Effector memory CD8-positive, alpha-beta T cell (primary cell): ENCODE measurements at regions not wholly inside any gene's neighbourhood (a gene's known extent, or its start where the extent isn't known, plus 50 kb on each side); places are given as distances from the start of the nearest gene placed in this dataset.

ENCODE experiments used
- ATAC-seq: fragments of 150-1000 bp; cut with Tn5 transposase; replicated peaks from 2 replicates; pipeline ENCODE4 v1.10.0; 2021; ENCODE audit warnings: mild to moderate bottlenecking, moderate library complexity
- DNase-seq, 3 experiments: peaks; one replicate each; pipeline ENCODE4 v3.0.0; 2021
- H3K27ac Mint-ChIP-seq, 2 donors: one replicate each; pipeline ENCODE4 v1.8.0; 2022; ENCODE audit warnings: mild to moderate bottlenecking in 2 of 2, mixed read lengths in 2 of 2, moderate library complexity in 2 of 2
- H3K27me3 Mint-ChIP-seq, 2 donors: one replicate each; pipeline ENCODE4 v1.8.0; 2022; ENCODE audit warnings: mixed read lengths in 2 of 2
- H3K36me3 Mint-ChIP-seq: one replicate; pipeline ENCODE4 v1.8.0; 2022; ENCODE audit warnings: mild to moderate bottlenecking, moderate library complexity, mixed read lengths; ENCODE audit not compliant: insufficient read depth
- H3K4me1 Mint-ChIP-seq, 2 donors: one replicate each; pipeline ENCODE4 v1.8.0; 2022; ENCODE audit warnings: low read depth in 2 of 2, mixed read lengths in 2 of 2
- H3K4me3 Mint-ChIP-seq, 2 donors: one replicate each; pipeline ENCODE4 v1.8.0; 2022; ENCODE audit warnings: mild to moderate bottlenecking in 2 of 2, mixed read lengths in 2 of 2, moderate library complexity in 2 of 2
- H3K9me3 Mint-ChIP-seq, 2 donors: one replicate each; pipeline ENCODE4 v1.8.0; 2022; ENCODE audit warnings: mixed read lengths in 2 of 2

DNA sequence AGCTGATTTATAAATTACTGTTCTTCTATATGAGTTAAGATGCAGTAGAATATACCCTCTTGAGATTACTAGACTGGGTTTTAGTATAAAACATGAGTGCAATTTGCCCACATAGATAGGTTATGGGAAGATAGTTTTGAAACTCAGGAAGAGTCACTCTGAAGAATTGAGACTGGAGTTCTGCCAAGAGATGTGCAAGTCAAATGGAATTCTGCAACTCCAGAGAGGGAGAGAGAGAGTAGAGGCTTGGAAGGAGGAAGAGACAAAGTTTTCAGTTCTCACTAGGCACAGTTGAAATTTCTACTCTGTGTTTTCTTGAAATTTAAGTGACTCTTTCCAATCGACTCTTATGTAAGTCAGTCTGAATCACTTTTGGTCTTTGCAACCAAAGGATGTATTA lies 878.8 kb downstream of the TSN start:
- DNase-seq (no peak), ATAC-seq (no peak)
- no peaks in the 10 kb centered on the region for H3K27me3 Mint-ChIP-seq
- peaks cover 3 to 7% of the 10 kb centered on the region in 2 donors for H3K9me3 Mint-ChIP-seq
- no peak overlapping the region for H3K4me3 Mint-ChIP-seq
- no peaks in the 10 kb centered on the region for H3K4me1 Mint-ChIP-seq
- no peaks in the 10 kb centered on the region for H3K36me3 Mint-ChIP-seq
- no peak overlapping the region for H3K27ac Mint-ChIP-seq

DNA sequence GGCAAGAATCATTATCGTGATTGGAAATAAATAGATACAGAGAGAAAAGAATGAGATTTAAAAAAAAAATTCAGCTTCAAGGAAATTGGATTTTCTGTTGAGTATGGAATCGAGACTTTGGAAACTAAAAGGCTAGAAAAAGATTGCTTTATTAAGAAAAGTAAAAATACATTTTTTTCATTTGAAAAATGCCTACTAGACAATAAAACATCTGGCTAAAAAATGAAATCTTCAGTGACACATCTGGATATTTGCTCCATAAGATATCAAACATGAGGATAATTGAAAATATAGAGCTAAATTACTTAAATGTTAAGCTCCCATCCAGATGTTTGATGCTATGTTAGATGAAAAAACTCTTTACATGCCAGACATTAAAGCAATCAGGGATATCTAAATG lies 879.5 kb downstream of the TSN start:
- Mint-ChIP-seq H3K27ac (no peak overlapping the region), H3K4me3 (no peak overlapping the region)
- ATAC-seq: no peak

DNA sequence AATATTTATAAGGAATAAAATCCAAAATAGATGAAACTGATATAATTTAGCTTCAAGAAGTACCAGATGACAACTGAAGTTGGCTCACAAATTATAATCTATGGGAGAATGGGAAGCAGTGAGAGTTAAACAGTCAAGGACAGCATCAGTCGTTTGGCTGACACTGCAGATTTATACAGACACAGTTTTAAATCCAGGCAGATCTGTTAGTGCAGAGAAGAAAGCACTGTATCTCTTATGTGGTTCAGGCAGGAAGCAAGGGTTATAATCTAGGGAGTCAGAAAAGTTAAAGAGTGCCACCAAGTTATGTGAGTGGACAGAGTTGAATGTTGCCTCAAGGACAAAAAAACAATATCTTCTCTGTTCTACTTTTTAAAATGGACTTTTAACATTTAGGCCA lies 880.2 kb downstream of the TSN start:
- DNase-seq (no peak), ATAC-seq (no peak)
- Mint-ChIP-seq H3K27me3 (no peaks in the 10 kb centered on the region), H3K36me3 (no peaks in the 10 kb centered on the region), H3K4me3 (no peak overlapping the region), H3K27ac (no peak overlapping the region), H3K4me1 (no peaks in the 10 kb centered on the region), H3K9me3 (peaks cover 2 to 7% of the 10 kb centered on the region in 2 donors)

More for the DNA sequence above, 879.5 kb downstream of the TSN start:
- Mint-ChIP-seq H3K9me3 (peaks cover 3 to 7% of the 10 kb centered on the region in 2 donors), H3K36me3 (no peaks in the 10 kb centered on the region), H3K4me1 (no peaks in the 10 kb centered on the region), H3K27me3 (no peaks in the 10 kb centered on the region)
- DNase-seq: no peak

DNA sequence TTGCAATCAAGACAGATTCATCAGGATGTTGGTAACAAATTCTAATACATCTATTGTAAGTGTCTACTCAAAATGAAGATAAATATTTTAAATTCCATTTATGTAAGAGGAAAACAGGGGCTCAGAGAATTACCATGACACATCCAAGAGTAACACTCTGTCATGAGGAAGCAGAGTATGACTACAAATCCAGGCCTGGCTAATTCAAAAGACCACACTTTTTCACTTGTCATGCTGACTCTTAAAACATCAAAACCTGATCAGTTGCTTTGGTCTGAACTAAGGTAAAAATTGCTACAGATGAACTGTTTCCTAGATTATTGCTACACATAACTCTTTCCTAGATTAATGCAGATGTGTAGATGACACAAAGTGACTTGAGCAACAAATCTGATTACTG lies 880.6 kb downstream of the TSN start:
- no peak overlapping the region for H3K4me3 Mint-ChIP-seq
- no peak for ATAC-seq
- H3K9me3 Mint-ChIP-seq: peaks cover 2 to 7% of the 10 kb centered on the region in 2 donors
- H3K36me3 Mint-ChIP-seq: no peaks in the 10 kb centered on the region
- H3K27me3 Mint-ChIP-seq: no peaks in the 10 kb centered on the region
- H3K4me1 Mint-ChIP-seq: no peaks in the 10 kb centered on the region
- no peak for DNase-seq
- no peak overlapping the region for H3K27ac Mint-ChIP-seq

DNA sequence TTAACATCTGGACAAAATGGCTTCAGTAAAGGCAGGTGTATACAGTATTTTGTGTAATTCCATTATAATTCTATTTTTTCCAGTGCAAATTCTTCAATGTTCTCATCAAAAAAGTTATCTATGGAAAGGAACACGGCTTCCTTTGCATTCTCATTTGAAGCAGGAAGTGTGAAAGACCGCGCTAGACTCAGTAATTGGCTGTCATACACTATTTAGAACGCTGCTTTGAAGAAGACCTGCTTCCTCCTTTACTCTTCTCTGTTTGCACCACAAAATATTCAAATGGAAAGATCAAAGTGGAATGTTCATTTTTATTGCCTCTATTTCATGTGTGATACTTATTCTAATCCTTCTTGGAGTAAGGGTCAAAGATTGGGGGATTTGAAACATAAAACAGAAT lies 883.7 kb downstream of the TSN start:
- ATAC-seq (no peak), DNase-seq (no peak)
- H3K36me3 Mint-ChIP-seq: no peaks in the 10 kb centered on the region
- no peaks in the 10 kb centered on the region for H3K4me1 Mint-ChIP-seq
- H3K27me3 Mint-ChIP-seq: no peaks in the 10 kb centered on the region
- no peak overlapping the region for H3K27ac Mint-ChIP-seq
- H3K4me3 Mint-ChIP-seq: no peak overlapping the region
- H3K9me3 Mint-ChIP-seq: peaks cover 0 to 5% of the 10 kb centered on the region in 2 donors

DNA sequence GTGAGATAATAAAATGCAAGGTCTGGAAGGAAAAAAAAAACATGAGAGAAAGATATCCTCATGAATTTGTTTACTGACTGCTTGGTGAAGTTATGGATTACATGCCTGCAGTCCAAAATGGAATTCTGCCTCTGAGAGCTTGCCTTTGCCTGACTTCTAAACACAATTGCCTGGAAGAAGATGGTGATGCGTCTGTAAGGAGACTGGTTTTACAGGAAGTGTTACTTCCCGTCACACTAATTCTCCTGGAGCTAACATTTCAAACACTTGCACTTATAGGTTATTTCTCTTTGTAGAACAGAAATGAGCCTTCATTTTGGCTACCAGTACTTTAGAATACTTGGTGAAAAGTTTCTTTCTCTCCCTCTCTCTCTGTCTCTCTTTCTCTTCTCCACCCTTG lies 884.3 kb downstream of the TSN start:
- no peaks in the 10 kb centered on the region for H3K36me3 Mint-ChIP-seq
- no peaks in the 10 kb centered on the region for H3K4me1 Mint-ChIP-seq
- peaks cover 0 to 3% of the 10 kb centered on the region in 2 donors for H3K9me3 Mint-ChIP-seq
- H3K27me3 Mint-ChIP-seq: no peaks in the 10 kb centered on the region
- no peak overlapping the region for H3K27ac Mint-ChIP-seq
- ATAC-seq (no peak), DNase-seq (no peak)
- H3K4me3 Mint-ChIP-seq: no peak overlapping the region

DNA sequence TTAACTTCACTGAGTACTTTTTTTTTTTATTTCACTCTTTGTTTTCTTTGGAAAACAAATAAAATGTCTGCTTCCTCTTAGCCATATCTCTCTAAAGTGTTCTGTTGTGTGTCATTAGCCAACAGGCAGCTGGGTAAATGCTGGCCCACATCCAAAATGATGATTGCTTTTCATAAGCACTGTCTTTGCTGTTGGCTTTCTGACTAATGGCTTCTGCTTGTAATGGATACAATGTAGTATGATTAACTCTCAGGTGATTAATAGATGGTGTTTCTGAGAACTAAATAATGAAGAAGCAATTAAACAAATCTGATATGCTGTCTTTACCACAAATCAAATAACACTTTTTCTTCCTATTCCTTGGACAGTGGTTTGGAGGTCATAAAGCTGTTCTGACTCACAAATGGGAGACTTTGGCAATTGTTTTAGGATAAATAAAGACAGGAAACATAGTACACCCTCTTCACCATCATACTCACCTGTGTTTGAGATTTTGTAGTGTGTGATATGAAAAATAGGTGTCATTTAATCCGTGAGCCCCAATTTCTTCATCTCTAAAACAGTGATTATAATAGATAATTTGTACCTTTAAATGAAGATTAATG lies 888.4 kb downstream of the TSN start:
- Mint-ChIP-seq H3K4me1 (no peaks in the 10 kb centered on the region), H3K27me3 (no peaks in the 10 kb centered on the region), H3K4me3 (no peak overlapping the region), H3K36me3 (no peaks in the 10 kb centered on the region), H3K27ac (no peak overlapping the region), H3K9me3 (peaks cover 6 to 12% of the 10 kb centered on the region in 2 donors)
- ATAC-seq (no peak), DNase-seq (no peak)

DNA sequence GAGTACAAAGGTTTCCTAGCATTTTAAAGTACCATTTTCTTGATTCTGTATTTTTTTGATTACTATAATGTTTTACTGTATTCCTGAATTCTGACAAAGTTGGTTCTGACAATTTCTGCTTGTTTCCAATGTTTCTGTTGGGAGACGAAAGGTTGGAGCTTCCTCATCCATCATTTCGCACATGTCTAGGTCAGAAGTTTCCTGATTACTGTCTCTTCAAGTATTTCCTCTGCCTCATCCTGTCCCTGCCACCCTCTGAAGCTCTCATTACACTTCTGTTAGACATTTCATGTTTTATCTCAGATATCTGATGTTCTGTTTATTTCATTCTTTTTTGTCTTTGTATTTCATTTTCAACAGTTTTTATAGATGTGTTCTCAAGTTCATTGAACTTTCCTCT lies 895.8 kb downstream of the TSN start:
- no peaks in the 10 kb centered on the region for H3K4me1 Mint-ChIP-seq
- no peak overlapping the region for H3K27ac Mint-ChIP-seq
- H3K9me3 Mint-ChIP-seq: peaks cover 3 to 32% of the 10 kb centered on the region in 2 donors
- H3K36me3 Mint-ChIP-seq: no peaks in the 10 kb centered on the region
- H3K27me3 Mint-ChIP-seq: no peaks in the 10 kb centered on the region
- no peak overlapping the region for H3K4me3 Mint-ChIP-seq
- DNase-seq (no peak), ATAC-seq (no peak)

DNA sequence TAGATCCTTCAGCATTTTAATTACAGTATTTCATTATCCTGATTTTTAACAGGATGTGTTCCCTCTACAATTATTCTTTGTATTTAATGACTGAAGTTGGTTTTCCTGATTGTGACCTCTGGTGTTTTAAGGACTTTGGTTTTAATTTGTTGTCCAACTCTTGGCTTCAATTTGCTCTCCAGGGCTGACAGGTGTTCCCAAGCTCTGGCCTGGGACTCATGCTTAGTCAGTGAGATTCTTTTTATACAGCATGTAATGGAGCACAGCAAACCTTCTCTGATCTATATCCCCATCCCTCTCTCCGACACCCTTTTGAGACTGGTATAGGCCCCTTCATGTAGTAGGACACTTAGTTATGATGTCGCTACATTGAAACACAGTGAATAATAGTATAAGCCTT lies 896.3 kb downstream of the TSN start:
- no peak overlapping the region for H3K4me3 Mint-ChIP-seq
- DNase-seq (no peak), ATAC-seq (no peak)
- H3K27me3 Mint-ChIP-seq: no peaks in the 10 kb centered on the region
- no peaks in the 10 kb centered on the region for H3K36me3 Mint-ChIP-seq
- no peak overlapping the region for H3K27ac Mint-ChIP-seq
- H3K9me3 Mint-ChIP-seq: peaks cover 3 to 37% of the 10 kb centered on the region in 2 donors
- no peaks in the 10 kb centered on the region for H3K4me1 Mint-ChIP-seq

DNA sequence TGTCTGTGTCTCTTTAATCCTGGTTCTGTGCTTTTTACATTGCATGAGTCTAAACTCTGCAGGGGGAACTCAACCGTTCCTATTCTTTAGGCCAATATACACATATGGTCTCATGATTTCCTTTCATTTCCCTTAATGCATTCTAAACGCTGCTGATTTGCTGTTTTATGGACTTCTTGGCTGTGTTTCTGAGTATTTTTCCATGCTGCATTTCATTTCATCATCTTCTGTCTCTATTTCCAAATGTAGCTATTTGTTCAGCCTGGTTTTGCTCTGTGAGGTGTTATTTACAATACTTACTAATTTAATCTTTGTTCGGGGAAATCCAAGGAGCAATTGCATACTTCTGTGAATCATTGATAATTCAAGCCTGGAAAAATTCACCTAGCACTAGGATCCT lies 897.2 kb downstream of the TSN start:
- no peak for ATAC-seq
- Mint-ChIP-seq H3K27ac (no peak overlapping the region), H3K36me3 (no peaks in the 10 kb centered on the region), H3K4me3 (no peak overlapping the region), H3K9me3 (peaks cover 3 to 37% of the 10 kb centered on the region in 2 donors), H3K27me3 (no peaks in the 10 kb centered on the region), H3K4me1 (no peaks in the 10 kb centered on the region)
- DNase-seq: no peak

DNA sequence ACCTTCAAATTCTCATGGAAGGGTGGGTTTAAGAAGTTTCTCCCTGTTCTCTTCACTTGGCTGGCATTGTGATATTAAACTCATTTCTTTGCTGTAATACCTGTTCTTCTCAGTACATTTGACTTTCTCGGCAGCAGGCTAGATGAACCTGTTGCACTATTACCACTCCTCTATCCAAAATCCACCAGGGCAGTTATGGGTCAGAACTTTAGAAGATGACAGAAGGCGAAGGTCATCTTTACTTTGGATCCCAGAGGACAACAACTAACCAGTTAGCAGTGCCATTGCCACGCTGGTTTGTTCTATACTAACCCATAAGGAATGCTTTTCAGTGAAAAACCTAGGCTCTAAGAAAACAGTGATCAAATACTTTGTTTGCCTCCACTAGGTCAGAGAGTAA lies 901.0 kb downstream of the TSN start:
- no peaks in the 10 kb centered on the region for H3K36me3 Mint-ChIP-seq
- no peaks in the 10 kb centered on the region for H3K27me3 Mint-ChIP-seq
- H3K4me1 Mint-ChIP-seq: no peaks in the 10 kb centered on the region
- DNase-seq (no peak), ATAC-seq (no peak)
- H3K4me3 Mint-ChIP-seq: no peak overlapping the region
- no peak overlapping the region for H3K27ac Mint-ChIP-seq
- peaks cover 0 to 17% of the 10 kb centered on the region in 2 donors for H3K9me3 Mint-ChIP-seq

DNA sequence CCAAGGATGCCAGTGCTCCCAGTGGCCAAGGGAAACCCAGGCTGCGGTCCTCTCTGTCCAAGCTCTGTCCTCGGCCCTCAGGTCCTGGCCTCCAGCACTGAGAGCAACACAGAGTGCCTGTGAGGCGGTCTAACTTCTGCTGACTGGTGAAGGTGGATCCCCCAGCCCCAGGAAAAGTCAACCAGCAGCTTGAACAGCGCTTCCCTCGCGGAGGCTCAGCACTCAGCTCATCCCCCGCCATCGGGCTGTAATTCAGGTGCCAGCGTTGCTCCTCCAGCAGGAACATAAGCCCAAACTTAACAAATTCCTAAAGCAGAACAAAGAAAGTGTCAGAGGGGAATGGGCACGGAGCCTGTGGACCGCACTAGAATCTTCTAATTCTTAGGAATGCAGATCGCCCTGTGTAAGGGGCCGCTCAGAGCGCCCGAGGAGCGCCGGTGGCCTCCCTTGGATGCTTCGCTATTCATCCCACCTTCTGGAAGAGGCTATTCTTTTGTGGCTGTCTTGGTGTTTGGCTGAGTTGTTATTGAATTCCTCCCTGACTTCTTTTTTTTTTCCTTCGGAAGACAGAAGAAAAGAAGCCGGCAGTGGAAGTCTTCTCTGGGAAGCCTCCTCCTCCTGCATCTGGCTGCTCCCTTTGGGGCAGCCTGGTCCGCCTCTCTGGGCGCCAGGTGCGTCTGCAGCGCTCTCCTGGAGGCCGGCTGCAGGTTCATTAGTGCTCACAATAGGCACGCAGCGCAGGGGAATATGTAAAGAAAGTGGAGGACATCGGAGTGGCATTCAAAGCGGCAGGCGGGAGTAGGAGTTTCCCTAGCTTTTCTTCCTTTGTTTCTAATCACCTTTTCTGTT lies 905.6 kb downstream of the TSN start:
- Mint-ChIP-seq H3K27ac (no peak overlapping the region), H3K4me3 (no peak overlapping the region), H3K27me3 (no peaks in the 10 kb centered on the region), H3K9me3 (peaks cover 6 to 18% of the 10 kb centered on the region in 2 donors), H3K36me3 (no peaks in the 10 kb centered on the region), H3K4me1 (no peaks in the 10 kb centered on the region)
- ATAC-seq (no peak), DNase-seq (no peak)

DNA sequence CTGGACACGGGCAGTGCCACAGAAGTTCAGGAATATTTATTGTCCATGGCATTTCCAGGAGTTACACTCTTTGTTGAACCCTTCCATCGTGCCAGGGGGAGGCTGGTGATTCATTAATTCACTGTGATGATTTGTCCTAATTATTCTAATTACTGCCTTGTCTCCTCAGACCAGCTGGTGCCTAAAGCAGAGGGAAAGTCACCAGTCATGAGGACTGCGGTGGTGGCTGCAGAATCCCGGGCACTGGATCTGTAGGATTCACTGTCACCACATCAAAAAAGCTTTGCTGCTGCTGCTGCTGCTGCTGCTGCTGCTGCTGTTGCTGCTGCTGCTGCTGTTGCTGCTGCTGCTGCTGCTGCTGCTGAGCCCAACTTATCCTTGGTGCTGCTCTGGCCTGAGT lies 908.2 kb downstream of the TSN start:
- no peak for DNase-seq
- ATAC-seq: no peak
- Mint-ChIP-seq H3K27ac (no peak overlapping the region), H3K27me3 (no peaks in the 10 kb centered on the region), H3K36me3 (no peaks in the 10 kb centered on the region), H3K4me3 (no peak overlapping the region), H3K4me1 (no peaks in the 10 kb centered on the region), H3K9me3 (peaks cover 6 to 9% of the 10 kb centered on the region in 2 donors)

DNA sequence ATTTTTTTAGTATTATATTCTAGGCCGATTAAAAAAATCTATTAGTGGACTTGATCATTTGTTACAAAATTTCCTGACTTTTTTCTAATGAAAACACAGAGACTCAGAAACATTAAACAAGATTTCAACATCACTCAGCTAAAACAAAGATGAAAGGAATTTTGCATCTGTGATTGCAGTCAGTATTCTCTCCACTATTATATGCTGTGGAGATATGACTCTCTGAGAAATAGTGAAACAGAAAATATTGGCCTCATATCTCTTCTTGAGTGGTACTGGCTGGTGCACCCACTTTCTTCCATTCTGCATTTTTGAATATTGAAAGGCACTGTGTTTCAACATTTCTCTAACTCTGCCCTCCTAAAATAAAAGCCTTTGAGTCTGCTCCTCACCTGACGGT lies 914.2 kb downstream of the TSN start:
- ATAC-seq: no peak
- Mint-ChIP-seq H3K4me3 (no peak overlapping the region), H3K27ac (no peak overlapping the region), H3K36me3 (no peaks in the 10 kb centered on the region), H3K27me3 (no peaks in the 10 kb centered on the region), H3K9me3 (peaks cover 7% of the 10 kb centered on the region in 2 donors), H3K4me1 (no peaks in the 10 kb centered on the region)
- no peak for DNase-seq
